SJSA1 (cell line): ENCODE measurements at regions not wholly inside any gene's neighbourhood (a gene's known extent, or its start where the extent isn't known, plus 50 kb on each side); places are given as distances from the start of the nearest gene placed in this dataset.

ENCODE experiments used
- DNase-seq, 2 experiments: peaks; one replicate each; pipeline ENCODE4 v3.0.0-alpha.2; 2015 to 2020; ENCODE audit warnings: low spot score in 2 of 2, low read depth in 1 of 2
- H3K27ac ChIP-seq: fragments of 250-450 bp; sonication (Bioruptor Pico); 2 replicates; pipeline ENCODE4 v1.5.1; 2020; ENCODE audit warnings: mild to moderate bottlenecking, moderate library complexity
- H3K27me3 ChIP-seq: fragments of 250-450 bp; sonication (Bioruptor Pico); replicated peaks from 2 replicates; pipeline ENCODE4 v1.5.1; 2020; ENCODE audit warnings: mild to moderate bottlenecking, moderate library complexity
- H3K36me3 ChIP-seq: fragments of 250-450 bp; sonication (Bioruptor Pico); 2 replicates; pipeline ENCODE4 v1.5.1; 2020; ENCODE audit warnings: mild to moderate bottlenecking
- H3K4me1 ChIP-seq: fragments of 250-450 bp; sonication (Bioruptor Pico); replicated peaks from 2 replicates; pipeline ENCODE4 v1.6.1; 2021; ENCODE audit warnings: mild to moderate bottlenecking
- H3K4me3 ChIP-seq: fragments of 250-450 bp; sonication (Bioruptor Pico); 2 replicates; pipeline ENCODE4 v1.5.1; 2020; ENCODE audit warnings: mild to moderate bottlenecking
- H3K9me3 ChIP-seq: fragments of 250-450 bp; sonication (Bioruptor Pico); replicated peaks from 2 replicates; pipeline ENCODE4 v1.5.1; 2020; ENCODE audit warnings: mild to moderate bottlenecking

DNA sequence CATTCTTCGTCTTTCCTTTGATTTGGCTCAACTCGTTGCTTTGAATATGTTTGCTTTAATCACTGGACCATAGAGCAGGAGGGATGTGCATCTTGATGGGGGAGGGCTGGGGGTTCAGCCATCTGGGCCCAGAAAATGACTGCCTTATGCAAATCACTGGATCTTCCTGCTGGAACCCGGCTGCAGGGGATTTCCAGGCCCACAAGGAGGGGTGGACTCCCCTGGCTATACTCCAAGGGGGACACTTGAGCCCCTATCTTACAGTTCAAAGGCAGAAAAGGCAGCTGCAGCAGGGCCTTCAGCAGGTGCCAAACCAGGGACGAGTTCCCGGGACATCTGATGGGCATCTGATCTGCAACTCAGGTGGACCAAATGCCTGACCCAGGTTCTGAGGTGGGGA, 122.5 kb downstream of the DICER1 start:
- H3K36me3 ChIP-seq: no peaks in the 10 kb centered on the region
- no peaks in the 10 kb centered on the region for H3K27me3 ChIP-seq
- H3K4me3 ChIP-seq: no peak overlapping the region
- no peak overlapping the region for H3K27ac ChIP-seq
- no peaks in the 10 kb centered on the region for H3K9me3 ChIP-seq
- no peaks in the 10 kb centered on the region for H3K4me1 ChIP-seq
- no peak for DNase-seq

DNA sequence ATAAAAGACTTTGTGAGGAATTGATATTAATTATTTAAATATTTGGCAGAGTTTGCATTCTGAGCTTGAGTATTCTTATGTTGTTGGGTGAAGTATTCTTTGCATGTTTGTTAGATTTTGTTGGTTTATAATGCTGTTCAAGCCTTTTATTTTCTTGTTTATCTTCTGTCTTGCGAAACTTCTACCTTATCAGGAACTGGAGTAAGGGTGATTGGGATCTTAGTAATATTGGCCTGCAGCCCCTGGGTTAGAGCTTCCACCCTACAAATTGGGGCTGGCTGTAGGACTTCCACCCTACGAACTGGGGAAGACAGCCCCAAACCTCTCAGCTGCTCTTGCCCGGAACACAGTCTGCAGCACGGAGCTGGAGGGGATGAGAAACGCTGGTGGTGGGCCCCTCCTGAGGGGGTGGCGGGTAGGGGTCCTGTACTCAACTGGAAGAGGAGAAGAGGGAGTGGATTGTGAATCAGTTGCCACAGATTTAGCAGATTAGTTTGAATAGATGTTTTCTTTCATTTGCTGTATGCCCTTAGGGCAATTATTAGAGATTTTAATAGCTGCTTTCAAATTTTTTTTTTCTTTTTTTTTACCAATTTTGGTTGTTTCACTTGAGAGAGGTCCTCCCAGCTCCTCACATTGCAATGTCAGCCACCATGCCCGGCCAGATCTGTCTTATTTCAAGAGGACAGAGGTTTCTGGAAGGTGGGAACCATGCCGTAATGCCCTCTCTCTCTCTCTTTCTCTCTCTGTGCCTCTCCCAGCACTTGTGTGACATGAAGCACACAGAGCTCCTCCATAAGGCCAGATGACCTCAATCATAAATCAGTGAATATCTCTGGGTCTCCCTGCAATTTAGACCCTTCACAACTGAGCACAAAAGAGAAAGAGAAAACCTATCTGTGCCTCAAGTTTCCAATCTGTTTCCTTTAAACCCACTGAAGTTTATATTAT, 123.4 kb downstream of the DICER1 start:
- Histone ChIP-seq H3K27ac (no peak overlapping the region), H3K27me3 (no peaks in the 10 kb centered on the region), H3K4me1 (no peaks in the 10 kb centered on the region), H3K36me3 (no peaks in the 10 kb centered on the region), H3K9me3 (no peaks in the 10 kb centered on the region), H3K4me3 (no peak overlapping the region)
- DNase-seq: no peak

DNA sequence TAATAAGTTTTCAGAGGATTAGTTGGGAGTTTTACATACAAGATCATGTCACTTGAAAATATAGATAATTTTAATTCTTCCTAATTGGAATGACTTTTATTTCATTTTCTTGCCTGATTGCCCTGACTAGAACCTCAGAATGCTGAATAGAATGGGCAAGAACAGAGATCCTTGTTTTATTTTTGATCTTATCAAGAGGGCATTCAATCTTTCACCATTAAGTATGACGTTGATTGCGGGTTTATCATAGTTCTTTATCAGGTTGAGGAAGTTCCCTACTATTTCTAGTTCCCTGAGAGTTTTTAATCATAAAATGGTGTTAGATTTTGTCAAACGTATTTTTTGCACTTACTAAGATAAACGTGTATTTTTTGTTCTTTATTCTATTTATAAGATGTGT, 124.3 kb downstream of the DICER1 start:
- Histone ChIP-seq H3K27ac (no peak overlapping the region), H3K27me3 (no peaks in the 10 kb centered on the region), H3K4me1 (no peaks in the 10 kb centered on the region), H3K9me3 (no peaks in the 10 kb centered on the region), H3K4me3 (no peak overlapping the region), H3K36me3 (no peaks in the 10 kb centered on the region)
- no peak for DNase-seq

DNA sequence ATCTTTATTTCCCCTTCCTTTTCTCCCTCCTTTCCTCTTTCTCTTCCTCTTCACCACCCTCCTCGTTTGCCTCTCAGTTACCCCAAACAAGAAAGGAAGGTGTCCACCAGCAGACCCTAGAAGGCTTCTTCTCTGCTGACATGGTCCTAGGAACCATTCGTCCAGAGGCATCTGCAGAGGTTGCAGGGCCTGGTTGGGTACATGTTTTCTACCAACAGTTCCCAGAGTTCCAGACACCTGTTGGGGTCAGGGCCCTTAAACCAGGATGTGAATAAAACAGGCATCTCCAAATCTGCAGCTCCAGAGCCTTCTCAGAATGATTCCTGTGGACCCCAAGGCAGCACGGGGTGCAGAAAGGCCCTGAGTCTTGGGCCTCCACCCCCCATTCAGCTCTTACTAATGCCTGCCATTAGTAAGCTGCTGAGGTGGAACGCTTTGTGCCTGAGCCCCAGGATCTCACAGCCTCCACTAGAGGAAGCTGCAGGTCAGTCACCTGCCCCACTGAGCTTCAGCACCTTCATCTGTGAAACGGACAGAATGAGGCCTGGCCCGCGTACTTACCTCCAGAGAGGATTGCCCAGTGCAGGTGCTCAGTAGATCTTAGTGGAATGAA, 130.4 kb downstream of the DICER1 start:
- H3K27ac ChIP-seq: no peak overlapping the region
- no peaks in the 10 kb centered on the region for H3K36me3 ChIP-seq
- no peaks in the 10 kb centered on the region for H3K27me3 ChIP-seq
- no peak for DNase-seq
- H3K4me3 ChIP-seq: no peak overlapping the region
- no peaks in the 10 kb centered on the region for H3K9me3 ChIP-seq
- peaks cover 14% of the 10 kb centered on the region; the same call in 1 of the 2 replicates for H3K4me1 ChIP-seq

DNA sequence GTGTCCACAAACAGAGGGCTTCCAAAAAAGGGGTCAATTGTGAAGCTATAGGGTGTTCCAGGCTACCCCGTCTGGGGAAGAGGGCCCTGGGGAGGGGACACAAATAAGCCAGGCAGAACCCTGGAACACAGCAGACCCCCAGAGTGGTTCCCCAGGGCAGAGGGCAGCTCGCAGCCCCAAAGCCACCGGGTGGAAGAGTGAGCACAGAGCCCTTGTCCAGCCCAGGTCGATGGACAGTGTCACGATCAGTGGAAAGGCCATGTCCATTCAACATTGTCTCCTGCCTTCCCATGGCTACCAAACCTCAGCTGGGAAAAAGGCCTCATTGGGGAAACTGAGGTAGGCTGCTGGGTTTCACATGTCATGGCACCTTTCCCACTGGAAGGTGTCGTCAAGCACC, 131.4 kb downstream of the DICER1 start:
- H3K4me3 ChIP-seq: no peak overlapping the region
- H3K36me3 ChIP-seq: no peaks in the 10 kb centered on the region
- H3K9me3 ChIP-seq: no peaks in the 10 kb centered on the region
- no peak overlapping the region for H3K27ac ChIP-seq
- peaks cover 14% of the 10 kb centered on the region; the same call in 1 of the 2 replicates for H3K4me1 ChIP-seq
- no peak for DNase-seq
- H3K27me3 ChIP-seq: no peaks in the 10 kb centered on the region

- H3K4me1 ChIP-seq: peaks cover 14% of the 10 kb centered on the region; the same call in 1 of the 2 replicates
- no peaks in the 10 kb centered on the region for H3K27me3 ChIP-seq
- H3K4me3 ChIP-seq: no peak overlapping the region
- no peak for DNase-seq
- no peaks in the 10 kb centered on the region for H3K9me3 ChIP-seq
- no peak overlapping the region for H3K27ac ChIP-seq
- no peaks in the 10 kb centered on the region for H3K36me3 ChIP-seq
These were observed 132.1 kb downstream of the DICER1 start for GRCh38 chr14:95025218-95025617.

DNA sequence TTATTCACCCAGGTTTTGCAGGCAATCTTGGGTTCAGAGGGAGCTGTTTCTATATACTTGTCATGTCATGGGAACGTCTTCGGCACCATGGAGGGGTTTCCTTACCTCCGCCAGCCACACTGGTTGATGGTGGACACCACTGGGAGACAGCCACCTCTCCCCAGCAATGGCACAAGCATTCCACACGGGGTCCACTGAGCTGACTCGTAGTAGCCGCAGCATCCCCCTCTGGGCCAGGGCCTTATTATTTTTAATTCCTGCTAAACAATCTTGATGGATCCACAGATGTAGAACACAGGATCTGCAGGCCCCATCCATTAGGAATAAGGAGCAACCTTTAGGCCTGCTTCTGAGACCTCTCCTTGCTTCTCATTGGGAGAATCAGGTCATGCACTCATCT, 132.9 kb downstream of the DICER1 start:
- H3K36me3 ChIP-seq: no peaks in the 10 kb centered on the region
- no peak for DNase-seq
- H3K27ac ChIP-seq: no peak overlapping the region
- H3K4me3 ChIP-seq: no peak overlapping the region
- no peaks in the 10 kb centered on the region for H3K27me3 ChIP-seq
- H3K4me1 ChIP-seq: peaks cover 14% of the 10 kb centered on the region; the same call in 1 of the 2 replicates
- H3K9me3 ChIP-seq: no peaks in the 10 kb centered on the region

DNA sequence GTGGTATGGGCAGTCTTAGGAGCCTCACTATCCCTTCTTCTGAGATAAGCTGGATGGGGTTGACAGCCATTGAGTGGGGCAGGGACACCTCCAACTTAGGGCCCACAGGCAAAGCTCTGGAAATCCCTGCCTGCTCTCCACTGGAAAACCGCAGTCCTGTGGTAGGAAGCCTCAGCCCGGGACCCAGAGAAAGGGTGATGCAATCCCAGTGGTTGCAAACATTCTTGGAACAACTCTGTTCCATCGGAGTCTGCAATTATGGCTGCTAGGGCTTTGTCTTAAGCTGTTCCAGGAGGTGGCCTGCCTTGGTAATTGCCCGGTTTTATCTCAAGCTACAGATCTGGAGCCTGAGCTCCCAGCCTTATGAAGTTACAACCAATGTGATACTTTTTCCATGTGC, 133.4 kb downstream of the DICER1 start:
- Histone ChIP-seq H3K4me3 (no peak overlapping the region), H3K36me3 (no peaks in the 10 kb centered on the region), H3K27me3 (no peaks in the 10 kb centered on the region), H3K4me1 (peaks cover 14% of the 10 kb centered on the region; the same call in 1 of the 2 replicates), H3K27ac (no peak overlapping the region), H3K9me3 (no peaks in the 10 kb centered on the region)
- DNase-seq: no peak

- no peaks in the 10 kb centered on the region for H3K27me3 ChIP-seq
- no peak for DNase-seq
- H3K36me3 ChIP-seq: no peaks in the 10 kb centered on the region
- no peak overlapping the region for H3K27ac ChIP-seq
- H3K9me3 ChIP-seq: no peaks in the 10 kb centered on the region
- no peak overlapping the region for H3K4me3 ChIP-seq
- H3K4me1 ChIP-seq: peaks cover 14% of the 10 kb centered on the region; the same call in 1 of the 2 replicates
These were observed 134.2 kb downstream of the DICER1 start for GRCh38 chr14:95023115-95023514.

DNA sequence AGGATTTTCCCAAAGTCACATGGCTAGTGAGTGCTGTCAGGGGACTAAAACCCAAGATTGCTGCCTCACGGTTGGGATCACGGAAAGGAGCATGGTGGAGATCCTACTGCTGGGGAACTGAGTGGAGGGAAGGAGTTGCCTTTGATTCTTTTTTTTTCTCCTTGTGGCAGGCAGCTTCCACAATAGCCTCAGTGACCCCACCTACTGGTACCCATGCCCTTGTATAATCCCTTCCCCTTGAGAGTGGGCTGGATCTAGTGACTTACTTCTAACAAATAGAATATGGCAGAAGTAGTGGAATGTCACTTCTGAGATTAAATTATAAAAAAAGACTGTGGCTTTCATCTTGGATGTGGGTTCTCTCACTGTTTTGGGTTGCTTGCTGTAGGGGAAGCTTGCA, 135.7 kb downstream of the DICER1 start:
- no peak overlapping the region for H3K4me3 ChIP-seq
- peaks cover 14% of the 10 kb centered on the region; the same call in 1 of the 2 replicates for H3K4me1 ChIP-seq
- no peak overlapping the region for H3K27ac ChIP-seq
- H3K27me3 ChIP-seq: no peaks in the 10 kb centered on the region
- H3K36me3 ChIP-seq: no peaks in the 10 kb centered on the region
- DNase-seq: no peak
- H3K9me3 ChIP-seq: no peaks in the 10 kb centered on the region

- 0 out of 2 replicates have a peak, but pooled peaks cover 2% of the 10 kb centered on the region for H3K4me1 ChIP-seq
- no peak overlapping the region for H3K27ac ChIP-seq
- H3K36me3 ChIP-seq: no peaks in the 10 kb centered on the region
- no peak for DNase-seq
- H3K27me3 ChIP-seq: no peaks in the 10 kb centered on the region
- H3K9me3 ChIP-seq: no peaks in the 10 kb centered on the region
- no peak overlapping the region for H3K4me3 ChIP-seq
These were observed 138.5 kb downstream of the DICER1 start for GRCh38 chr14:95018821-95019220.

DNA sequence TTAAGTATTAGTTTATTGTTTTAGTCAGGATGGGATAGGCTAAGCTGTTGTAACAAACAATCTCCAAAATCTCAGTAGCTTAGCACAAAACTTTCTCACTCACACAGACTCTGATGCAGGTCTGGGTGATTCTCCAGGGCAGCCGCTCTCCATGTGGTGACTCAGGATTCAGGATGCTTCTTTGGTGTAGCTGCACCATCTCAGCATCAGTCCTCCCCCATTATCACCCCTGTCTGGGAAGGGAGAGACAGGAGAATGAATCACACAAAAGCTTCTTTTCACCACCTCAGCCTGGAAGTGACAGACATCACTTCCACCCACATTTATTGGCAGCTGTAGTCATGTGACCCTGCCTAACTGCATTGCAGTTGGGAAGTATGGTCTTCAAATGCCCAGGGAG, 142.3 kb downstream of the DICER1 start:
- DNase-seq: no peak
- H3K4me3 ChIP-seq: no peak overlapping the region
- H3K4me1 ChIP-seq: no peaks in the 10 kb centered on the region
- no peaks in the 10 kb centered on the region for H3K27me3 ChIP-seq
- H3K36me3 ChIP-seq: no peaks in the 10 kb centered on the region
- H3K27ac ChIP-seq: no peak overlapping the region
- no peaks in the 10 kb centered on the region for H3K9me3 ChIP-seq

DNA sequence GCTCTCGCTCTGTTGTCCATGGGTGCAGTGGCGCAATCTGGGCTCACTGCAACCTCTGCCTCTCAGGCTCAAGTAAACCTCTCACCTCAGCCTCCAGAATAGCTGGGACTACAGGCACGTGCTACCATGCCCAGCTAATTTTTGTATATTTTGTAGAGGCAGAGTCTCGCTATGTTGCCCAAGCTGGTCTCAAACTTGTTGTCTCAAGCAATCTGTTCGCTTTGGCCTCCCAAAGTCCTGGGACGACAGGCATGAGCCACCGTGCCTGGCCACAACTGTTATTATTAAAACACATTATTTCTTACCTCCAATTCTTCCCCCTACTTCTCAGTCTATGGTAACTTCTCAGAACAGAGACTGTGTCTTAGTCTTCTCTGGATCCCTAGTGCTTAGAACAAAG, 143.3 kb downstream of the DICER1 start:
- Histone ChIP-seq H3K4me3 (no peak overlapping the region), H3K27ac (no peak overlapping the region), H3K27me3 (no peaks in the 10 kb centered on the region), H3K4me1 (no peaks in the 10 kb centered on the region), H3K9me3 (no peaks in the 10 kb centered on the region), H3K36me3 (no peaks in the 10 kb centered on the region)
- no peak for DNase-seq

DNA sequence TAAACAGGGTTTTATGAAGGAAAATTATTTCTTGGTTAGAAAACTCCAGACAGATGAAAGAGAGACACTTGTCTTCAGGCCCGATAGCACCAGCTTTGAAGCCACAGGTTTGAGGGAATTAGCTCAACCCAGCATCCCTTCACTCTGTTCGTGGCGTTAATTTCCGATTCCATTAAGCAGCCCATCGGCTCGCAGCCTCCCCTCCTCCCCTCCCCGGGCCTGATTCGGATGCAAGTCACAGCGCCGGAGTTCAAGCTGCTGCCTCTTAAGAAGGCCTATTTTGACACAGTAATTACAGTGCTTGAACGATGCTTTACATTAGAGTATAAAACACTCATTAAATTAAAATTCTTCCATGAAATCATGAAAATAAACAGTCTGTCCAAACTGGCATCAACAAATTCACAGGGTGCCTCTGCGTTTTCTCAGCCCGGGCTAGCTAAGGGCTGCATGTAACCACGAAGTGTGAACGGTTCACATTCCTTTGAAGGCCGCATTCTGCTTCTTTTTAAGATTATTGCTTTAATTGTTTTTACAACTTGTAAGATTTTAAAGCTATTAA, 145.8 kb downstream of the DICER1 start:
- DNase-seq: no peak
- Histone ChIP-seq H3K36me3 (no peaks in the 10 kb centered on the region), H3K4me1 (no peaks in the 10 kb centered on the region), H3K27me3 (no peaks in the 10 kb centered on the region), H3K4me3 (no peak overlapping the region), H3K9me3 (no peaks in the 10 kb centered on the region), H3K27ac (no peak overlapping the region)
